HG03108 (cell line): ENCODE measurements at regions not wholly inside any gene's neighbourhood (a gene's known extent, or its start where the extent isn't known, plus 50 kb on each side); places are given as distances from the start of the nearest gene placed in this dataset.
"Not testable (repeated sequence)": the region's sequence is repeated elsewhere in the genome, so short reads cannot be mapped to it uniquely, and the experiment has no call there.

ENCODE experiments used
- ATAC-seq: cut with Tn5 transposase; IDR thresholded peaks from one replicate; pipeline ENCODE4 v1.9.1; 2021; ENCODE audit warnings: moderate library complexity; ENCODE audit not compliant: unreplicated experiment

DNA sequence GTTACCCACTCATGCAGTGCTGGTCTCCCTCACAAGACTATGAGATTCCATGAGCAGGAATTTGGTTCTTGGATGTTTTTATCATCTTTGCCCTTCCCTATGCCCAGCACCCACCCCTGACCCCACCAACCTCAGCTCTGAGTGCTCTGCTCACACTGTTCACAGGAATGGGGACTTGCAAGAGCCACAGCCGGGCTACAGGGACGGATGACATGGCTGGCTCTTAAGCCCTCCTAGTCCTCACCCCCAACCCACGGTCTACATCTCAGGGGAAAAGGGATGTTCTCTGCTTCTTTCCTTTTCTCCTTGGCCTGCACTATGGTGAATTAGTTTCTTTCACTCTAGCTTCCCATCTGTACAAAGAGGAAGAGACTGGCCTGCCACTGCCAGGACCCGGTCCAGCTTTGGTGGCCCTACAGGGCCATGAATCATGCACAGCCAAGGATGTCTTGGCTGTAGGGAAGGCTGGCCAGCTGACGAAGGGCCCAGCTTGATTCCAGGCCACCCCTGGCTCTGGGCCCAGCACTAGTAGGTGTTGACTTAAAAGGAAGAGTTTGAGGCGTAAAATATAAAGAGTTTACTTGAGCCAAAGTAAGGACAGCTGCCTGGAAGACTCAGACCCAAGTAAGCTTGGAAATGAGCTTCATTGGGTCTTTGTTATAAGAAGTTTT lies 79.7 kb upstream of the MTLN start:
- ATAC-seq: not testable (repeated sequence)

DNA sequence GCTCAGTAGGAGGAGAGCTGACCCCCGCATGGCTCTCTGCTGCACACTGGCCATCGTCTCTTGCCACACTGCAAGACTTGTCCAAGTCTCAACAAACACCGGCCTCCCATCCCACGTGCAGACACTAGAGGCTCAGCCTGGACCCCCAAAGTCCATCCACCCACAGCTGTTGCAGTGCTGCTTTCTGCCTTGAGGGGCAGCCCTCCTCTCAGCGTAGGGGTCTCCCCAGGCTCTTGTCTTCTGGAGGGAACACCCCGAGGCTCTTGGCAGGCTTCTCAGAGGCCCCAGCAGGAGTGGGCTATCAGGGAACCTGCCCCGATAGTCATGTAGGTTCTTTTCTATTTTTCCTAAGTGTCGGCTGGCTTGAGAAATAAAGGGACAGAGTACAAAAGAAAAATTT lies 75.5 kb upstream of the MTLN start:
- ATAC-seq: not testable (repeated sequence)

DNA sequence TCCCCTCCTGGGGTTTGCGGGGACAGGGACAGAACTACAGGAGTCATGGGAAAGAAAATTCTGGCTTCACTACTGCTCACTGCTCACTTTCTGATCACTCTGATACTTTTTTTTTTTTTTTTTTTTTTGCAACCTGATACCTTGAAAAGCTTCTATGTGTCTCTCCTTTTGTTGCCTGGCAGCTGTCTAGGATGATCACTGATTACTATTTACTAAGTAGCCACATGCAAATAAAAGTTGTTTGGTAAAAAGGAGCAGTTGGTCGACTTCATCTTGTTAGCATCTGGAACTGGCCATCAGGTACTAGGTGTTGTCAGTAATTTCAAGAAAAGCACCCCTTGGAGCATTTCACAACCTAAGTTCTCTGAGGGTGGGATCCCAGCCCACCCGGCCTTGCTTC lies 74.9 kb upstream of the MTLN start:
- not testable (repeated sequence) for ATAC-seq

DNA sequence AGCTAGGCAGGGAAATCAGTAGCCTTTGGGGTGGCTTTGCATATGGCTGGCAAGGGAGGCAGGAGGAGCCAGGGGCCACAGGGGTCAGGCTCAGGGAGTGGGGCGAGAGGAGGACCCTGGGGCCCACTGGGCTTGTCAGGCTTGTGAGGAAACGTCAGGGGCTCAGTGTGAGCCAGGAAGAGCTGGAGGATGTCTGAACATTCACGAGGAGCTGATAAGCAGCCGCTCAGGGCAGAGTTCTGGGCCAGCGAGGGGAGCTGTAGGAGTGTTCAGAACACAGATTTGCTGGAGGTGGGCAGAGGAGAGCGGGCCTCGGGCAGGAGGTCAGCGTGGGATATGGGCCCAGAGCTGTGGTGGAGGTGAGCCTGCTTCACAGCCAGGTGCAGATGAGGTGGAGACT lies 72.7 kb upstream of the MTLN start:
- ATAC-seq: not testable (repeated sequence)

DNA sequence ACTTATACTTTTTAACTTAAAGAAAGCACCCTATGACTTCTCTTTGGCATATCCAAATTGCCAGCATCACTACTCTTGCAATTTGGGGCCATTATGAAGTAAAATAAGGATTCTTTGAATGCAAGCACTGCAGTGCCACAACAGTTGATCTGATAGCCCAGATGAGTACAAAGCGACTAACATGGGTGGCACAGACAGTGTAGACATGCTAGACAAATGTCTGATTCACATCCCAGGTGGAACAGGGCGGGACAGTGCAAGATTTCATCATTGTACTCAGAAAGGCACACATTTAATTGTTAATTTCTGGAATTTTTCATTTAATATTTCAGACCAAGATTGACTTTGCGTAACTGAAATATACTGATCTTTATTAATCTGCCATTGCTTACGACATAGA lies 68.5 kb upstream of the MTLN start:
- ATAC-seq: not testable (repeated sequence)

DNA sequence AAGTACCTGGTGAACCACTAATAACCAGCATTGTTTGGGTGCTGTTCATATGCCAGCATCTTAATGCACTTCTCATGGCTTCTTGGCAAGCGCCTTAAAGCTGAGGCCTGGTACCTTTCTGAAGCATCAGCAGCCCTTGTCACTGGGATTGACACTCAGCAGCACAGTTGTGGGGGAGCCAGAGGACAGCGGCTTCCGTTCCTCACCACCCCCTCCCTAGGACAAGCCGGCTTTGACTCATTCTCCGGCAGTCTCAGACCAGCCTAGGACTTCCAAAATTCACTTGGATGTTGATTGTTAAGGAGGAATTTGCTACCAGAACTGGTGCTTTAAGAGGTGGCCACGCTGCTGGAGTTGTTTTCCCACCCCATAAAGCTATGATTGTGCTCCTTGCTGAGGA lies 64.7 kb upstream of the MTLN start:
- not testable (repeated sequence) for ATAC-seq

DNA sequence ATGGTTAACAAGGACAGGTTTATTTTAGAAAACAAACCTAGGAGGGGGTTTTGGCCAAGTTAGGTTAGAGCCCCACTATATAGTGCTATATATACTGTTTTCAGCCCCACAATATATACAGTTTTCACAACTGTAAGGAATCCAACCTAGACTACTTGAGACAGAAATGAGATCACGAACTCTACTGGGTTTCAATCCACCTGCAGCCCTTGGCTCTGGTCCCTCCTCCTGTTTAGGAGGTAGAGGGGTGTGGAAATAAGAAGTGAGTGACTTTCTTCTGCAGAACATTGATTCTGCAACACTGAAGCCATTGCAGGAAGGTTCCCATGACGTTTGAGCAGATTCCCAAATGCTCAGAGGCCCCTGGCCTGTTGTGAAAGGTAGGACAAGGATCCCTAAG lies 63.7 kb upstream of the MTLN start:
- ATAC-seq: not testable (repeated sequence)

DNA sequence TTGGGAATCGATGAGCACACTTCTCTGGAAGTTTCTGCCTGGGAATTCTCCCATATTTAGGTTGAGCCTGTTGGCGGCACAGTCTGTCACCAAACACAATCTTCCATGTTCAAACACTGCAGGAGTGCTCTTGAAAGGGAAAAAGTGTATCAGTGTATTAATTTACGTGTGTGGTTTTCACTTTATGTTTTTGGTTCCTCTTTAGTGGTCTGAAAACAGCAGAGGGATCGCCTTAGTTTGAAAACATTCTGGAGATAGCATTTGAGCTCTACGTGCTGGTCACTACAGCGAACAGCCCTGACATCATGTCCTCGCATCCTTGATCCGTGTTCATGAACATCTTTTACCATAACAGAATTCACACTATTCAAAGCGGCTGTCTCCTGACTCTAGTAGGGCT lies 57.3 kb upstream of the MTLN start:
- ATAC-seq: not testable (repeated sequence)

DNA sequence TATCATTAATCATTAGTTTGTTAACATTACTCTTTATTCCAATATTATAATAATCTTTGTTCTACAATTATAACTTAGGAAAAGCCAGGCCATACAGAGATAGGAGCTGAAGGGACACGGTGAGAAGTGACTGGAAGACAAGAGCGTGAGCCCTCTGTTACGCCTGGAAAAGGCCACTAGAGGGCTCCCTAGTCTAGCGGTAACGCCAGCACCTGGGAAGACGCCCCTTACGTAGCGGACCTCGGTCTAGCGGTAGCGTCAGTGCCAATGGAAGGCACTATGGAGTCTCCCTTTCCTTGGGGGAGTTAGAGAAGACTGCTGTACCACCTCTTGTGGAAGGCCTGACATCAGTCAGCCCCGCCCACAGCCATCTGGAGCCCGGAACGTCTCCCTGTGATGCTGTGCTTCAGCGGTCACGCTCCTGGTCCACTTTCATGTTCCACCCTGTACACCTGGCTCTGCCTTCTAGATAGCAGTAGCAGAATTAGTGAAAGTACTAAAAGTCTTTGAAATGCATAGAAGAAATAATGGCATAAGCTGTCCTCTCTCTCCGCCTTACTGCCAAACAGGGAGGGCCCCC lies 55.6 kb upstream of the MTLN start:
- not testable (repeated sequence) for ATAC-seq

DNA sequence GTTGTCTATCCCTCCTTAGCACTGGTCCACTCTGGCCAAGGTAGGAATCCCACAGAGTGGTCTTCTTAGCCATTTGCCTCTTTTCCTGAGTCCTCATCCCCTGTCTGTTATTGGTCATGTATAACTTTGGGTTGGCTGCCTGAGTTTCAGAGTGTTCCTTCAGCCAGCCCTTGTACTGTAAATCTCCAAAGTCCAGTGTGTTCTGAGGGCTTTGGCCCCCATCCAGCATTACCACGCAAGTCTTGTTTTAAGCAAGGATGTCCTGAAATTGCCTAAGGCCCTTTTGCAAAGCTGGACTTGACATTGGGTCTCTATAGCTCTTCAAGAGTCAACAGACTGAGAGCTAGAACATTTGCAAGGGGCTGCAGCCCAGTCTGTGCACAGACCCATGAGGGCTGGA lies 52.5 kb upstream of the MTLN start:
- not testable (repeated sequence) for ATAC-seq

DNA sequence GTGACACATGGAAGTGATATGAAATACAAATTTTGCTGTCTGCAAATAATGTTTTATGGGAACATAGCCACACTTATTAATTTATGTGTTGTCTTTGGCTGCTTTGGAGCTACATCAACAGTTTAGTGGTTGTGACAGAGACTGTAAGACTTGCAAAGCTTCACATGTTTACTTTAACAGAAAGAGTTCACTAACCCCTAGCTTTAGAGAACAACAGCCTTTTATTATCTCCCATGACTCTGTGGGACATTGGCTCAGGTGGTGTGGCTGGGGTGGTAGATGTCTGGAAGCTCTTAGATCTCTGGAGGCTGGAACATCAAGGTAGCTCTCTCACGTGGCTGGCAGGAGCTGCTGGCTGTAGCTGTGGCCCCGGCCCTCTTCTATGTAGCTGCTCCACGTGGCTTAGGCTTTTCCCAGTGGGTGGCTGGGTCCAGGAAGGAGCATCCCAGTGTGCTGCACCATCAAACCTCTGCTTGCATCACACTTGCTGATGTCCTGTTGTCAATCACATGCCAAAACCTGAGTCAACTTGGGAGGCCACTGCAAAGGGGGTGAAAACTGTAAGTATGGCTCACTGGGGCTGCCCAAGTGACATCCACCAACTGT lies 51.8 kb upstream of the MTLN start:
- not testable (repeated sequence) for ATAC-seq

DNA sequence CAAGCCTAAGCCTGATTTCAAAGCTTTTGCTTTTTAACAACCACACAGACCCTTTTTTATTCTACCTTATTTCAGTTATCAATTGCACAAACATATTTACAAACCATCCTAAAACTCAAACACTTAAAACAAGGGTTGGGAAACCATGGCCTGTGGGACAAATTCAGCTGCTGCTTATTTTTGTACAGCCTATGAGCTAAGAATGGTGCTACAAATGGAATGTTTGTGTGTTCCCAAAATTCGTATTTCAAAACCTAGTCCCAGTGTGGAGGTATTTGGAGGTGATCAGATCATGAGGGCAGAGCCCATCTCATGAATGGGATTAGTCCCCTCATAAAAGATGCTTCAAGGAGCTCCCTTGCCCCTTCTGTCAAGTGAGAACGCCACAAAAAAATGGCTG lies 51.1 kb upstream of the MTLN start:
- not testable (repeated sequence) for ATAC-seq
